GM19463 (cell line): ENCODE measurements at regions not wholly inside any gene's neighbourhood (a gene's known extent, or its start where the extent isn't known, plus 50 kb on each side); places are given as distances from the start of the nearest gene placed in this dataset.

Source experiments
- ATAC-seq: cut with Tn5 transposase; IDR thresholded peaks from one replicate; pipeline ENCODE4 v1.9.1; 2021; ENCODE audit warnings: mild to moderate bottlenecking, moderate library complexity; ENCODE audit not compliant: unreplicated experiment

- no peak for ATAC-seq
Observed at GRCh38 chr7:16320099-16320660, 101.2 kb downstream of the CRPPA start.

- ATAC-seq, result no peak
Observed at GRCh38 chr7:16318989-16319915, 102.1 kb downstream of the CRPPA start.

GRCh38 chr7:16318463-16318862, 102.9 kb downstream of the CRPPA start:
- no peak for ATAC-seq

GRCh38 chr7:16317406-16317805, 103.9 kb downstream of the CRPPA start:
- ATAC-seq, result no peak

- ATAC-seq, result no peak
Observed at GRCh38 chr7:16315280-16315679, 106.1 kb downstream of the CRPPA start.

- no peak for ATAC-seq
Observed at GRCh38 chr7:16309129-16309528, 112.2 kb downstream of the CRPPA start.

DNA sequence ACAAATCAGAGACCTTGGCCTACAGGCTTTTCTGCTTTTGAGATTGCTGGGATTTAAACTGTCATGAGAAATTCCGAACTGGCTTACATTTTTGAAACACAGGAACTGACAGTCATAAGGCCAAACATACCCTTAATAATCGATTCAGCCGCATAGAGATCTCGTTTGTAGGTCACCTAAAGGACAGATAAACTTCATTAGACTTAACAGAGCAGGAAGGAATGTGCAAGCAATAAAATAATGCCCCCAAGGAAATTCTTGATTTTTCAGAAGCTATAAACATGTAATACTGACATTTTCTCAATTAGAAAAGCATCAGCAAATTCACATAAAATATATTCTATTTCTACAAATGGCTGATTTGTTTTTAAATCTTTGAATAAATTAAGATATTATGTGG, 120.0 kb downstream of the CRPPA start:
- no peak for ATAC-seq

GRCh38 chr7:16300361-16300895, 120.9 kb downstream of the CRPPA start:
- ATAC-seq, result no peak

DNA sequence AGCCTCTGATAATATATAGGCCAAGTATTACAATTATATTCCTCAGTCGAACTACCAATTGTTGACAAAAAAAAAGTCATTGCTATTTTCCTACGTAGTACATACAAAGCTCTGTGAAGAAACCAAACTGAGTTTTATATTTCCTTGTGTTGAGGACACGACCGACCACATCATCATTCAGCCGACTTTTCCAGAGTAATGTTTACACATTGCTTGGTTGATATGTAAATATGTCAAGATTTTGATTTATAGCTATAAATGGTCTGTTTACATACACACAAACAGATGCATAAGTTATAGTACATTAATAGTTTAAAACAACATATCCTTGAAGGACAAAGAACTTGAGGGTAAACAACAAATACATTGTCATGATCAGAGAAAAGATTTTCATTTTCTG, 121.5 kb downstream of the CRPPA start:
- ATAC-seq, result no peak

GRCh38 chr7:16298221-16298620, 123.1 kb downstream of the CRPPA start:
- ATAC-seq, result no peak

- ATAC-seq, result no peak
Observed at GRCh38 chr7:16295558-16295957, 125.8 kb downstream of the CRPPA start.

DNA sequence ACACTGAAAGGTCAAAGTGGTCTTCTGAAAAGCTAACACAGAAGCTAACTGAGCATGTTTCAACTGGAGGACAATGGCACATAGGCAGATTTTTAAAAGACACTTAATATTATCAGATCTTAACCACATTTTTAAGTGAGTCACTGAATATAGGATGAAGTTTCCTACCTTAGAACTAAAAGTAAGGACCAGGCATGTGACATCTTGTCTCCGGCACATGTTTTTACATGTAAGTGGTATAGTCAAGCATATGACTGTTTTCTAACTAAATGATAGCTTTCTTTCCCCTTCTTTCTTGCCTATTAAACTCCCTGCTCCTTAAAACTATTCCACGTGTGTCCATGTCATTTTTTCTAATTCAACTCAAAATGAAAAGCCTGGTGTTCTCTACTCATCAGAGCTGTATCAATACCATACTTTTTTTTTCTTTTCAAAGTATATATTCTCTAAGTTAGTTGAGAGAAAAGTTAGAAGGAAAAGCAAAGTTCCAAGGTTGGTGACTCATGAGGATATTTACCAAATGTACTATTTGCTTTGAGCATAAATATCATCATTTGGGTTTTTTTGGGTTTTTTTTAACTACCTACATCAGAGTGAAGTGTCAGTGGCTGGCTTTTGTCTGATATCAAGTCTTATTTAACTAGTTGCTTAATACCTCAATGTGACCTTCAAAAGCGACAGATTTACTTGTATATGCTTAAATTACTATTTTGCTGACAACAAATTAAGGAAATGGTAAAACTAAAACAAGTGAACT, 127.5 kb downstream of the CRPPA start:
- no peak for ATAC-seq

- ATAC-seq, result no peak
Observed at GRCh38 chr7:16284581-16284980, 136.8 kb downstream of the CRPPA start.

GRCh38 chr7:16278167-16278787, 143.1 kb downstream of the CRPPA start:
- no peak for ATAC-seq

GRCh38 chr7:16271990-16272665, 149.2 kb downstream of the CRPPA start:
- no peak for ATAC-seq

GRCh38 chr7:16271355-16271915, 149.9 kb downstream of the CRPPA start:
- ATAC-seq, result peak; percentile 47

DNA sequence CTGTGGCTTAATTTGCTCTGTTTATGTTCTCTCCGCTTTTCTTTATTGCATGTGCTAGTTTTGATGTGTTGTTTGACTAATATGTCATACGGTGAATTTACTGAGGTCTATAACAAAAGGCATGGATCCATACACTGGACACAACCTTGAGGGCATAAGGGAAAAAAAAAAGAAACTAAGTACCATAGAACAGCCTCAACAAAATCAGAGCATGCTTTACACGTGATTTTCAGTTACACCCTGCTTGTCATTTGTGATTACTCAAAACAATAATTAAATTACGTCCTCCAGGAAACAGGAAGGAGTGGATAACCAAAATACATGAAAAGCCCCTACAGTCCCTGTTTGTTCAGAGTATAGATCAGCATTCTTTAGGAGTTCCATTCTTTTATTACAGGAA, 150.5 kb downstream of the CRPPA start:
- ATAC-seq, result no peak

DNA sequence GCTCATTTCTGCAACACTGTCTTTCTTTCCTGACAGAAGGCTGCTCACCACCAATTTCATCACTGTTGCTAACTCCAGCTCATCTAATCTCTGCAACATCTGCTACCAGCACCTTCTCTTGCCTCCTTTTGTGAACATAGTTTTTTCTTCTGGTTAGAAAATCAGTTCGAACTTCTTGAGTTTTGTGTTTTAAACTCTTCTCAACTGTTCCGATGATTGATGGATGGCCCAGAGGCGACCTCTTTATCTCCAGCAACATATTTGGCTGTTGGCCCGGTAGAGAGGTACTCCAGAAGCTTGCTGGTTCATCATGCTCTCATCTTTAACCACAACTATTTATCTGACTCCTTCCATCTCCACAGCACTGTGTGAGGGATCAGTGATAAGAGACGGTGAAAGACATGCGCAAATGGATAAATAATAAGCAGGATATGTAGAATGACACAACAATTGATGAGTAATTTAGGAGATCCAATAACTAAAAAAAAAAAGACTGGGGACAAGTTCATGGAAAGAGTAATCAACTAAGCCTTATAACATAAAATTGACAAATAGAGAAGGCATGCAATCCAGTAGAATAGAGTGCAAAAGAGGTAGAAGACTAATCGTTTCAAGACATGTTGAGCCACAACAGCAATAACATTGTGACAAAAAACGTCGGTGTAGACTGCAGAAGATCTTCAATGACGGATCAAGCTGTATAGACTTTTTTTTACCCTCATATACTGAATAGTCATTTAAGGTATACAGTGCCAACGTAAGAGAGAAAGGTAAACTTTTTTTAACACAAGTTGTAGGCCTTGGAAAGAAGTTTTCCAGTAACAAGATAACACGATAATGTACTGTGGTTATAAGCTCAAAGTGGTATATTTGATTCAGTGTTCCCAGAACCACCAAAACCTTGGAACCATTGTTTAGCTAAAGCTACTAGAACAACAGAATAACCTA, 152.2 kb downstream of the CRPPA start:
- ATAC-seq, result no peak
